CD14-positive monocyte (primary cell): ENCODE measurements at regions not wholly inside any gene's neighbourhood (a gene's known extent, or its start where the extent isn't known, plus 50 kb on each side); places are given as distances from the start of the nearest gene placed in this dataset.
"Not testable (repeated sequence)": the region's sequence is repeated elsewhere in the genome, so short reads cannot be mapped to it uniquely, and the experiment has no call there.

Experiments
- DNase-seq, 3 donors: peaks; one replicate each; pipeline ENCODE4 v3.0.0-alpha.2; 2011 to 2022
- H2AFZ ChIP-seq: 2 replicates; pipeline ENCODE4 v1.6.0; 2012; ENCODE audit warnings: mild to moderate bottlenecking, low read depth, low read length, inconsistent platforms; ENCODE audit not compliant: insufficient read depth, poor library complexity, severe bottlenecking
- H3K27ac ChIP-seq, 2 donors: 1 replicate in 1 of 2; 2 replicates in 1 of 2; pipeline ENCODE4 v1.5.1; 2012 to 2013; ENCODE audit warnings: low read length in 2 of 2, control low read depth in 1 of 2, inconsistent platforms in 1 of 2, low read depth in 1 of 2, mild to moderate bottlenecking in 1 of 2
- H3K27me3 ChIP-seq, 2 donors: one replicate each; pipeline versions ENCODE4 v1.6.0 to v1.6.1; 2011 to 2013; ENCODE audit warnings: low read length in 2 of 2; ENCODE audit not compliant: control insufficient read depth in 2 of 2, insufficient read depth in 2 of 2
- H3K36me3 ChIP-seq, 2 donors: replicated peaks in 1 of 2; 1 replicate in 1 of 2; 2 replicates in 1 of 2; pipeline versions ENCODE4 v1.5.1 to v1.6.1; 2012 to 2013; ENCODE audit warnings: low read length in 2 of 2, control low read depth in 1 of 2, inconsistent platforms in 1 of 2, mild to moderate bottlenecking in 1 of 2; ENCODE audit not compliant: insufficient read depth in 2 of 2, control insufficient read depth in 1 of 2
- H3K4me1 ChIP-seq, 2 donors: 1 replicate in 1 of 2; 2 replicates in 1 of 2; pipeline versions ENCODE4 v1.5.1 to v1.6.1; 2012 to 2013; ENCODE audit warnings: low read length in 2 of 2, control low read depth in 1 of 2, inconsistent platforms in 1 of 2, mild to moderate bottlenecking in 1 of 2, moderate library complexity in 1 of 2; ENCODE audit not compliant: insufficient read depth in 2 of 2, control insufficient read depth in 1 of 2
- H3K4me2 ChIP-seq: replicated peaks from 2 replicates; pipeline ENCODE3; 2012; ENCODE audit warnings: low read length, moderate library complexity, mild to moderate bottlenecking; ENCODE audit not compliant: poor library complexity, severe bottlenecking; ENCODE audit errors: extremely low read depth
- H3K4me3 ChIP-seq, 3 experiments: fragments of 200-600 bp in 1 of 3; sonication (generic) in 1 of 3; replicated peaks in 1 of 3; 1 replicate in 2 of 3; 2 replicates in 1 of 3; pipeline ENCODE4 v1.5.1; 2011 to 2013; ENCODE audit warnings: low read length in 3 of 3, mild to moderate bottlenecking in 3 of 3, control low read depth in 2 of 3, low read depth in 2 of 3, inconsistent platforms in 1 of 3, moderate library complexity in 1 of 3
- H3K79me2 ChIP-seq: 2 replicates; pipeline ENCODE4 v1.6.0; 2012; ENCODE audit warnings: mild to moderate bottlenecking, control low read depth, inconsistent platforms, low read length, moderate library complexity; ENCODE audit not compliant: insufficient read depth
- H3K9ac ChIP-seq: 2 replicates; pipeline ENCODE4 v1.6.0; 2017; ENCODE audit warnings: low read length, mild to moderate bottlenecking; ENCODE audit not compliant: insufficient read depth, poor library complexity, severe bottlenecking
- H3K9me3 ChIP-seq, 2 donors: replicated peaks in 1 of 2; 1 replicate in 1 of 2; 2 replicates in 1 of 2; pipeline versions ENCODE4 v1.5.1 to v1.6.1; 2012 to 2013; ENCODE audit warnings: low read length in 2 of 2, control low read depth in 1 of 2; ENCODE audit not compliant: control insufficient read depth in 1 of 2, insufficient read depth in 1 of 2
- H4K20me1 ChIP-seq: 2 replicates; pipeline ENCODE4 v1.6.0; 2012; ENCODE audit warnings: mild to moderate bottlenecking, low read length, control low read depth, moderate library complexity; ENCODE audit not compliant: insufficient read depth
- H3K27ac Mint-ChIP-seq, 7 donors: one replicate each; pipeline ENCODE4 v1.8.0; 2020; ENCODE audit warnings: mild to moderate bottlenecking in 7 of 7, mixed read lengths in 7 of 7, moderate library complexity in 6 of 7, inconsistent platforms in 2 of 7
- H3K27me3 Mint-ChIP-seq, 3 donors: one replicate each; pipeline ENCODE4 v1.8.0; 2021 to 2022; ENCODE audit warnings: low read depth in 3 of 3, mild to moderate bottlenecking in 3 of 3, mixed read lengths in 3 of 3, moderate library complexity in 3 of 3, inconsistent platforms in 1 of 3
- H3K36me3 Mint-ChIP-seq, 2 donors: one replicate each; pipeline ENCODE4 v1.8.0; 2020; ENCODE audit warnings: mixed read lengths in 2 of 2, inconsistent platforms in 1 of 2, mild to moderate bottlenecking in 1 of 2
- H3K4me1 Mint-ChIP-seq: one replicate; pipeline ENCODE4 v1.8.0; 2020; ENCODE audit warnings: mild to moderate bottlenecking, mixed read lengths
- H3K4me3 Mint-ChIP-seq, 2 donors: one replicate each; pipeline ENCODE4 v1.8.0; 2020; ENCODE audit warnings: mild to moderate bottlenecking in 2 of 2, mixed read lengths in 2 of 2, moderate library complexity in 1 of 2
- H3K9me3 Mint-ChIP-seq, 7 donors: one replicate each; pipeline ENCODE4 v1.8.0; 2020 to 2022; ENCODE audit warnings: mixed read lengths in 7 of 7, mild to moderate bottlenecking in 6 of 7, moderate library complexity in 6 of 7, inconsistent platforms in 2 of 7
- WGBS: methylation state at CpG from one replicate; pipeline ENCODE4 v1.1.5; 2013; ENCODE audit warnings: missing lambda C conversion rate; ENCODE audit not compliant: insufficient coverage; 5-methylcytosine and 5-hydroxymethylcytosine counted together
- intact Hi-C, 2 donors: fragments of 100-400 bp; cut with micrococcal nuclease; formaldehyde crosslinking; loops; one replicate each; pipeline versions ENCODE4 v1.15.0 to v1.15.1; 2023
- TF ChIP-seq, protein P1 (sequence below): fragments of 200-600 bp; IDR thresholded peaks from one replicate; pipeline ENCODE4 v1.8.0; 2022; ENCODE audit warnings: antibody characterized with exemption, mild to moderate bottlenecking

DNA sequence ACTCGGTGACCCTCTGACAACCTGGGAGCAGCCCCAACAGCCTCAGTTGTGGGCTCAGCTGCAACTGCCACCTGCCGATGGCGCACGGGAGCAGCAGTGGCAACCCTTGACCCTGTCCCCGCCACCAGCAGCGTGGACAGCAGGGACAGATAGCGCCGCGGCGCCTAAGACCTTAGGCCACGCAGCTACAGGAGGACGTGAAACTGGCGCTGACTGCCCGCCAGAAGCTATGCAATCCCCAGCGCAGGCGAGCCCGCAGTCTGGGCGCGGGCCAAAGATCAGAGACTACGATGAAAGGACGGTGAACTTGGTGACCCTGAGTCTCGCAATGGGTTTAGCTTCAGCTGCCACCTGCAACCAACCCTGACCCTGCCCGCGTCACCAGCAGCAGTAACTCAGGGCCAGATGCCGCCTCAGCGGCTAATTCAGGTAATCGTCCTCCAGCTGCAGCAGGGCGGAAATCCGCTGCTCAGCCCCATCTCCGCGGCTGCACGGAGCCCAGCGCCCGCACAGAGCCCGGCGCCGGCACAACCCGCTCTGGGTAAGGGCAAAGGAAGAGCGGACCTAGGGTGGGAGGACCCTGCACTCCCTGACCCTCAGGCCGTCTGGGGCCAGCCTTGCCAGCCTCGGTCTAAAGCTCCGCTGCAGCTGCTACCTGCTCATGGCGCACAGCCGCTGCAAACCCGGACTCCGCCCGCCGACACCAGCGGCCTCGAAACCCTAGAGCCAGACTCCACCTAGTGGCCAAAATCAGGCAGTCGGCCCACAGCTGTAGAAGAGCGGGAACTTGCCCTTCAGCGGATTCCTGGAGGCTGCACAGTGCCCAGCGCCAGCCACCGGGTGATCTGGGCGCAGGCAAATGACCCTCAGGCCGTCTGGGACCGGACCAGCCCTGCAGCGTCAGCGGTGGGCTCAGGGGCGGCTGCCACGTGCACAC is 85.1 kb downstream of the POTEC start:
- 21% methylated on average over 43 of the region's 62 CpGs for WGBS
- DNase-seq, H4K20me1 ChIP-seq, H3K27ac ChIP-seq, H3K36me3 Mint-ChIP-seq, H2AFZ ChIP-seq, H3K27me3 ChIP-seq, H3K27ac Mint-ChIP-seq, H3K36me3 ChIP-seq, H3K4me1 Mint-ChIP-seq, H3K4me3 ChIP-seq, H3K4me2 ChIP-seq, H3K4me1 ChIP-seq, H3K9me3 Mint-ChIP-seq, H3K9ac ChIP-seq, H3K9me3 ChIP-seq, H3K79me2 ChIP-seq, intact Hi-C loops: not testable (repeated sequence)
- TF ChIP-seq, protein P1, sequence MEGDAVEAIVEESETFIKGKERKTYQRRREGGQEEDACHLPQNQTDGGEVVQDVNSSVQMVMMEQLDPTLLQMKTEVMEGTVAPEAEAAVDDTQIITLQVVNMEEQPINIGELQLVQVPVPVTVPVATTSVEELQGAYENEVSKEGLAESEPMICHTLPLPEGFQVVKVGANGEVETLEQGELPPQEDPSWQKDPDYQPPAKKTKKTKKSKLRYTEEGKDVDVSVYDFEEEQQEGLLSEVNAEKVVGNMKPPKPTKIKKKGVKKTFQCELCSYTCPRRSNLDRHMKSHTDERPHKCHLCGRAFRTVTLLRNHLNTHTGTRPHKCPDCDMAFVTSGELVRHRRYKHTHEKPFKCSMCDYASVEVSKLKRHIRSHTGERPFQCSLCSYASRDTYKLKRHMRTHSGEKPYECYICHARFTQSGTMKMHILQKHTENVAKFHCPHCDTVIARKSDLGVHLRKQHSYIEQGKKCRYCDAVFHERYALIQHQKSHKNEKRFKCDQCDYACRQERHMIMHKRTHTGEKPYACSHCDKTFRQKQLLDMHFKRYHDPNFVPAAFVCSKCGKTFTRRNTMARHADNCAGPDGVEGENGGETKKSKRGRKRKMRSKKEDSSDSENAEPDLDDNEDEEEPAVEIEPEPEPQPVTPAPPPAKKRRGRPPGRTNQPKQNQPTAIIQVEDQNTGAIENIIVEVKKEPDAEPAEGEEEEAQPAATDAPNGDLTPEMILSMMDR: peak; percentile 24
- Mint-ChIP-seq H3K27me3 (peaks cover 4 to 24% (median 11%) of the 10 kb centered on the region in 3 donors), H3K4me3 (peak overlapping the region; percentile 16 to 55)

DNA sequence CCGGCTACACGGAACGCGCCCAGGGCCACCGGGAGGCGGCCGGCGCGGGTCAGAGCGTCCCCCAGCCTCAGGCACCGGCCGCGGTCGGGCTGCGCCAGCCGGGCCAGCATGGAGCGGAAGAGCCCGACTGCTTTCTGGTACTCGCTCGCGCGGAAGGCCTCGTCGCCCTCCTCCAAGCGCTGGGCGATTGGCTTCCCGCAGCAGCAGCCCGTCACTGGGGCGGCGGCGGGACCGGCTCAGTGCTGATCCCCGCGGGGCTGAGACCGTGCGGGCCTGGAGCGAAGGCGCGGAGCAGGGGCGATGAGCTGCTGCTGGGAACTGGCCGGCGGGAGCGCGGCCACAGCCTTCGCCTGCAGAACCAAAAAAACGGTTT is 92.8 kb downstream of the POTEC start:
- H3K9me3 Mint-ChIP-seq, H3K27me3 ChIP-seq, intact Hi-C loops, H3K9ac ChIP-seq, H3K9me3 ChIP-seq, DNase-seq, H3K79me2 ChIP-seq, H3K4me3 ChIP-seq, H3K4me1 ChIP-seq, H3K27ac Mint-ChIP-seq, H3K4me1 Mint-ChIP-seq, H3K36me3 ChIP-seq, H4K20me1 ChIP-seq, H3K27ac ChIP-seq, H3K4me2 ChIP-seq, H3K36me3 Mint-ChIP-seq, H2AFZ ChIP-seq: not testable (repeated sequence)
- Mint-ChIP-seq H3K27me3 (peaks cover 7 to 21% (median 14%) of the 10 kb centered on the region in 3 donors), H3K4me3 (peak overlapping the region in 1 of 2 donors; percentile 51)
- 0% methylated on average over 14 of the region's 46 CpGs for WGBS

GRCh38 chr18:14449995-14450636 is 93.3 kb downstream of the POTEC start:
- H3K79me2 ChIP-seq, H3K9me3 Mint-ChIP-seq, H3K9ac ChIP-seq, H3K4me2 ChIP-seq, H3K36me3 Mint-ChIP-seq, H3K9me3 ChIP-seq, H3K4me1 Mint-ChIP-seq, H3K27me3 ChIP-seq, intact Hi-C loops, DNase-seq, H3K27ac Mint-ChIP-seq, H3K27ac ChIP-seq, H2AFZ ChIP-seq, H3K4me3 ChIP-seq, H4K20me1 ChIP-seq, H3K4me3 Mint-ChIP-seq, H3K36me3 ChIP-seq, H3K4me1 ChIP-seq: not testable (repeated sequence)
- under 1% methylated on average over 25 of the region's 60 CpGs for WGBS
- peaks cover 6 to 21% (median 13%) of the 10 kb centered on the region in 3 donors for H3K27me3 Mint-ChIP-seq

GRCh38 chr18:14449062-14449461 is 94.3 kb downstream of the POTEC start:
- intact Hi-C loops, H2AFZ ChIP-seq, H3K79me2 ChIP-seq, H3K27ac Mint-ChIP-seq, H3K27ac ChIP-seq, H3K4me2 ChIP-seq, H3K4me1 ChIP-seq, H3K9me3 ChIP-seq, H3K4me3 Mint-ChIP-seq, H3K9ac ChIP-seq, H4K20me1 ChIP-seq, H3K27me3 ChIP-seq, H3K36me3 ChIP-seq, H3K4me3 ChIP-seq, H3K4me1 Mint-ChIP-seq, DNase-seq, H3K9me3 Mint-ChIP-seq, H3K36me3 Mint-ChIP-seq: not testable (repeated sequence)
- WGBS: 70% methylated on average over 1 of the region's 12 CpGs
- peaks cover 5 to 21% (median 12%) of the 10 kb centered on the region in 3 donors for H3K27me3 Mint-ChIP-seq
